NOMO-1 treated with dmso at 0.1 percent for 144 hours (cell line): ENCODE measurements at regions not wholly inside any gene's neighbourhood (a gene's known extent, or its start where the extent isn't known, plus 50 kb on each side); places are given as distances from the start of the nearest gene placed in this dataset.
A peak's percentile ranks its signal among the peaks of the same experiment; 100 is the strongest.

Experiments used
- DNase-seq: peaks from one replicate; lab custom pipeline; 2025; ENCODE audit not compliant: unreplicated experiment; lab: John Stamatoyannopoulos, UW

DNA sequence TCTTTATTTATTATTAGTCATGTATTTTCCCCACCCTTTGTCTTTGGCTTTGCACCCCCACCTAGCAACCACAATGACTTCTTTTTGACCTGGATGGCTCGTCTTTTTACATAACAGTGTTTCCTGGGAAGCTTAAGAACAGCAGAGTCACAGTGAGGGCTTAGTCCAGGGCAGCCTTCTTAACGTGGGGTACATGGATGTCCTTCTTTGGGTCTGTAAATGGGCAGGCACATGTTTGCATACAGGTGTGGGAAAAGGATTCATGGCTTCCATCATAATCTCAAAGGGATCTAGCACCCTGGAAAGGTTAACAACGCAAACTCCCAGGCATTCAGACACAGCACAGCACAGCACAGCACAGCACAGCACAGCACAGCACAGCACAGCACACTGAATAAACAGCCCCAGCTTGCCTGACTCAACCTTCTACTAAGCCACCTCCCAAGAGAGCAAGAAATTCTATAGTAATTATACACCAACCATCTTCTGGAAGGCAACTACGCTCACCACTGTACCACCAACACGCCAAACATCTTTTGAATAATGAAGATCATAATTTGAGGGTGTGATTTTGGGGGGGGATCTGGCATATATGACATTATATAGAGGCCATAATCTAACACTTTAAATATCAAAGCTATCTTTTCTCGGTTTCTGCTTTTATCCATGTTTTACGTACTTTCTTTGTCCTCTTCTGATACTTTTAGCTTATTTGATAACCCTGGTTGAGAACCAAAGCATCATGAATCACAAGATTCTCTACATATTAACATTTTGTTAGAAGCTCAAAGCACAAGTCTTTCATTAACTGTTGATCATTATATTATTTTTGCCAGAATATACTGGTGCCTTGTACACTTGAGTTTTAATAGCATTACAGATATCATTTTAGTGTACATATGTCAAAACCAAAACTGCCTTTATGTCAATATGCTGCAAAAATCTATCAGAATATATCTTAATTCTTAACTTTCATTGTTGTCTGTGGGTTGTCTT is 177.2 kb upstream of the KLF14 start:
- DNase-seq = no peak

DNA sequence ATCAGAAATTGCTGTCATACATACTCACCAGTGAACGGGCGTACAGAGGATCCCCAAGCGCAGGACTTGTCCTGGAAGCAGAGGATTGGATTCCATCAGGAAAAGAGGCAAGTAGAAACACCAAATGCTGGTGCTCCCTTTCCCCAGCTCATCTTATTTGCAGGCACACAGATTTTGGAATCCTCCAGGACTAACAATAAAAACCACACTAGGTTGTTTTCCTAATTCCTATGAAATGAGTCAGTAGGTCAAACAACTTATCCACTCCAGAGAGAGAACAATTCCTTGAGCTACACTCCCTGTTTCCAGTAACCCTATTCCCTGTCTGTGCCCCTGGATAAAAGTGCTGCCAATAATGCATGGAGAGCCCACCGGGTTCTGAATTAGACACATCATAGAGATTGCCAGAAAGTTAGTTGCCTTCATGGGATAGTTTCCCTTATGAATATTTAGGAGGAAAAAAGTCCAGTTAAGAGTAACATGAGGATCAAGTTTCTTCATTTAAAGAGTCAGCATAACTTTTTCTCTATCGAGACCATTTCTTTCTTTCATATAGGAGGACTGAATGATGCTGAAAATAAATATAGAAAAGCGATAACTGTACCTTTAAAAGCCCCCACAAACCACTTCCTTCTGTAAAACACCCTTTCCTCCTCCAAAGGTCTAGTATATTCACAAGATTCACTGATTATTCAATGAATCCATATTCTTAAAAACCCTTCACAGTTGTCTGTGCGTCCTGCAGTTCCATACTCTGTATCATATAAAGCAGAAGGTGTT is 178.3 kb upstream of the KLF14 start:
- DNase-seq = no peak

GRCh38 chr7:130912862-130913638 is 179.0 kb upstream of the KLF14 start:
- DNase-seq = peak; percentile 72

GRCh38 chr7:130913639-130914553 is 179.9 kb upstream of the KLF14 start:
- no peak for DNase-seq

- no peak for DNase-seq
Observed at GRCh38 chr7:130914554-130915294, 180.7 kb upstream of the KLF14 start.

DNA sequence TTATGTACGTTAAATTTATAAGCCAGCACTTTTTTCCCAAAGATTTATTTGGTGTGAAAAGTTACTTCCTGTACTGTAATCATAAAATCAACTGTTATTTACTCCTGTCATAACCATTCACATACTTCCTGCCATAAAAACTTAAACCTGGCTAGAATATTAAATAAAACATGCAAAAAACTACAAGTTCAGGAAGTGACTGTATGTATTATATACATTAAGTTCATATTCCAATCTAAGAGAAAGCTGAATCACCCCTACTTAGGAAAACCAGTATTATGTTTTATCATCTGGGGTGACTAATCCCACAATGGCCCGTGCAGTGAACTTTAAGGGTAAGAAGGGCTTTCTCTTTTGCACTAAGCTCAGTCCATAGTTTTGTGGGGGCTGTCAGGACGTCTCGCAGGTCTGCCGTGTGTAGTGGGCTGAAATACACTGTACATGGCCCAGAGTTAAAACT is 183.7 kb upstream of the KLF14 start:
- no peak for DNase-seq

DNA sequence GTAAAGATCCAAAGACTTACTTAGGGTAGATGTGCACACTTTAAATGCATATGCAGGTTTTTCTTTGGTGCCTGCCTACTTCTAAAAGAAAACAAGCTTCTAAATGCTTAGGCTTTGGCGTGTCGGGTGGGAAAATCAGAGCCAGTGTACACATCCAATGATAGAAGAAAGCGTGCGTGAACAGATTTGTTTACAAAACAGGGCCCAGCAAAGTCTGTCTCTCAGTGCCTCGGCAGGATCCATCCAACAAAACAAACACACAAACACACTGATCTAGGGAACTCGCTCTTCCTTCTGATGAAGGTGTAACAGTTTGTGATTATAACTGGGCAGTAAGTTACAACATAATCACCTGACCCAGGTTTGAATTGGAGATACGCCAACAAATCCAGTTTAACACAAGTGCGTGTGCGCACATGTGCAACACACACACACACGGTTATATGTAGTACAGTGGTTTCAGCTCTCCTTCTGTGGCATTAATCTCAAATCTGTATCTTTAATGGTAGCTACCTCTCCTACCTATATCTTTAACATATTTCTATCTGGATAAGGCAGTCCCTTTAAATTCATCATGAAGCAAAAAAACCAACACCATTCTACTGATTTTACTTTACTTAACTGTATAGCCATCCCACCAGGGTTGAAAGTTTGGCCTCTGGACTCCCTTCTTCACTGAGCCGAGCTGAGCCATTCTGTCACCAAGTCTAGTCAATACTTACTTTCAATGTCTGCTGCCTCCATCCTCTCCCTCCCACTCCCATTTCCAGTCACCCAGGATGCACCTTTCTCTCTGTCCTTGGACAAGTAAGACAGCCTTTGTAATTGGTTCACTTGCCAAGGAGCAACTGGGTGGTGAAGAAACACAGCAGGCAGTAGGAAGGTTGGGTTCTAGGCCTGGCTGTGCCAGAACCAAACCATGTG is 184.4 kb upstream of the KLF14 start:
- no peak for DNase-seq

GRCh38 chr7:130919316-130920103 is 185.5 kb upstream of the KLF14 start:
- DNase-seq = no peak

DNA sequence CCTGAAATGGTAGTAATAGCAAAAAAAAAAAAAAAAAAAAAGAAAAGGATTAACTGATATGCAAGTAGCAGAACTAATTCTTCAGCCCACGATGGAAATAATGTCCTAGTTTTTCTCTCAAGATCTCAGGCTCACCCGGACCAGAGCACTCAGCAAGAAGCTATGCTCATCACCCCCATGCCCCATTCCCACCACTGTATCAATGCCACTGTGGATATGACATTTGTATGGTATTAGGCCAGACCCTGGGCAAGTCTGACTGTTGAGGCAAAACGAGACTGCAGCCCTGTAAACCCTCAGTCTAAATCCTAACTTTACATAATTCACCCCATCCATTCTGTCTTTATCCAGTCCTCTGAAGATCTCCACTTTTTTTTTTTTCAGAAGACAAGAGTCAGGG is 186.1 kb upstream of the KLF14 start:
- no peak for DNase-seq

DNA sequence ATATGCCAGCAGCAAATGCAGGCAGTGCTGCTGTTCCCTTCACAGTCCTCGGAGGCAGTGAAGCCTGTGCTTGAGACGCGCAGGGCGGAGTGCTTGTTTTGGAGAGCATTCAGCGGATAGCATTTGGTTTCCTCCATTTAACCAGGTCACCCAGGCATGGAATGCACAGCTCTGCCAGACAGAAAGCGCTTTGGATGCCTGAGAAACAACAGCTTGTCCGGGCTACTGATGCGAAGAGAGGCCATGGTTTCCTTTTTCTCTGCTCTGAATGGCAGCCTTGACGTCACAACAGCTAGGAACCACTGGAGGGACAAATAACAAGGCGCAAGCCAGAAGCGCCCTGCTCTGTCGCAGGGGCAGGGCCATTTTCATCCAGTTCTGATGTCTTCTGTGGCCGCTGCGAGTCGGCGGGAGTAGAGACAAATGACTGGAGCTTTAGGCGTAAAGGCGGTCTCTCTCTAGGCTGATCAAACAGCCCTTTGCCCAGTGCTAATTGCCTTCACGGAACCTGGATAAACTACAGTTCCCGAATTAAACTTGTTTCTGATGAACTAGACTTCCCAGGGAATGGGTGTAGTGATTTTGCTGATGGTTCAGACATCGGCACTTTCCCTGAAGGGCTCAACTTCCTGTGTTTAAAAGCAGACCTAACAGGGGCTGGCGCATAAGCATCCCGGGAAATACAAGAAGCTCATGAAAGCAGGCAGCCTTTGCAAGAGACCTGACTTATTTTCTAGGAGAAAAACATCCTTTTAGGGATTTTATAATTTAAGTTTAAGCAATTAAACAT is 187.6 kb upstream of the KLF14 start:
- no peak for DNase-seq

GRCh38 chr7:130922206-130923112 is 188.5 kb upstream of the KLF14 start:
- no peak for DNase-seq

DNA sequence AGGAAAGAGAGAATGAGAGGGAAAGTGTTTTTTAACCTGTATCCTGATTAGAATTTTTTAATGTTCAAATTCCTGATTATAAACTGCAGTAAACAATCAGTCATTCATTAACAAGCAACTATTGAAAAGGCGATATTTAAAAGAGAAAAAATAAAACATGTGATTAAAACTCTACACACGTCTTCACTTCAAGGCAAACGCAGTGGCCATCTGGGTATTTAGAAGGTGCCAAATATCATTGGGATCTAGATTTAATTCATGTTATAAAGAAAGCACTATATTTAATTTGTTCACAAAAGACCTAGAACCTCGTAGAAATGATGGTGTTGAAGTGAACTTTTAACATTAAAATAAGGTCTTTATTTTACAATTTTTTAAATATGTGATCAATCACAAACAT is 189.4 kb upstream of the KLF14 start:
- DNase-seq = no peak

GRCh38 chr7:130923930-130924329 is 189.9 kb upstream of the KLF14 start:
- no peak for DNase-seq

- DNase-seq = no peak
Observed at GRCh38 chr7:130925136-130925794, 191.3 kb upstream of the KLF14 start.

- DNase-seq = no peak
Observed at GRCh38 chr7:130926001-130926691, 192.1 kb upstream of the KLF14 start.
